ENCODE measurements at regions not wholly inside any gene's neighbourhood (a gene's known extent, or its start where the extent isn't known, plus 50 kb on each side); places are given as distances from the start of the nearest gene placed in this dataset.

DNA sequence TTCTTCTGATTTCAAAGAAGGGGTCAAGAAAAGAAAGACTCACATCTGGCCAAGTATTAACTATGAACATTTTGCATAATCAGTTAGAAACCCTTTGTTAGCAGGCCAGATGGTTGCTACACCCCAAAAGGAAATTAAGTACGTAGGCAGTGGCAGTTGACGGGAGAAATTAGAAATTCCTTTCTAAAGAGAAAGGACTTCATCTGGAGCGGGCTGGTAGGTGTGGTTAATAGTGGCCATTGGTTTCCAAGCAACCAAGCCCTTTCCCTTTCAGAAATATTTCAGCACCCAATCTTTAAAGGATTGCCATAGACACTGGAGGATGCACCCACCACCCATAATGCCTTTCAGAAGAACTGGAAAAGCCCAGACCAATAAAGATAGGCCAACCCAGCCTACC is 235.7 kb upstream of the LDB2 start:
- TF ChIP-seq, protein P1, sequence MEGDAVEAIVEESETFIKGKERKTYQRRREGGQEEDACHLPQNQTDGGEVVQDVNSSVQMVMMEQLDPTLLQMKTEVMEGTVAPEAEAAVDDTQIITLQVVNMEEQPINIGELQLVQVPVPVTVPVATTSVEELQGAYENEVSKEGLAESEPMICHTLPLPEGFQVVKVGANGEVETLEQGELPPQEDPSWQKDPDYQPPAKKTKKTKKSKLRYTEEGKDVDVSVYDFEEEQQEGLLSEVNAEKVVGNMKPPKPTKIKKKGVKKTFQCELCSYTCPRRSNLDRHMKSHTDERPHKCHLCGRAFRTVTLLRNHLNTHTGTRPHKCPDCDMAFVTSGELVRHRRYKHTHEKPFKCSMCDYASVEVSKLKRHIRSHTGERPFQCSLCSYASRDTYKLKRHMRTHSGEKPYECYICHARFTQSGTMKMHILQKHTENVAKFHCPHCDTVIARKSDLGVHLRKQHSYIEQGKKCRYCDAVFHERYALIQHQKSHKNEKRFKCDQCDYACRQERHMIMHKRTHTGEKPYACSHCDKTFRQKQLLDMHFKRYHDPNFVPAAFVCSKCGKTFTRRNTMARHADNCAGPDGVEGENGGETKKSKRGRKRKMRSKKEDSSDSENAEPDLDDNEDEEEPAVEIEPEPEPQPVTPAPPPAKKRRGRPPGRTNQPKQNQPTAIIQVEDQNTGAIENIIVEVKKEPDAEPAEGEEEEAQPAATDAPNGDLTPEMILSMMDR (conservative IDR thresholded peaks at IDR 0.05 in 1 of 2, IDR thresholded peaks at IDR 0.05 in 1 of 2; ENCODE audit: low read depth in 1 of 2, low read length in 2 of 2), result no peak
- no peak for TF ChIP-seq EZH2 (IDR thresholded peaks at IDR 0.05; ENCODE audit: low read length, missing control alignments)
